HG03432 (cell line): ENCODE measurements at regions not wholly inside any gene's neighbourhood (a gene's known extent, or its start where the extent isn't known, plus 50 kb on each side); places are given as distances from the start of the nearest gene placed in this dataset.

Source experiments
- ATAC-seq: cut with Tn5 transposase; IDR thresholded peaks from one replicate; pipeline ENCODE4 v1.9.1; 2021; ENCODE audit warnings: mild to moderate bottlenecking, moderate library complexity; ENCODE audit not compliant: unreplicated experiment

- no peak for ATAC-seq
Measured at GRCh38 chr2:200171731-200172482, 134.6 kb upstream of the SPATS2L start.

GRCh38 chr2:200172521-200172920 lies 134.0 kb upstream of the SPATS2L start:
- ATAC-seq, result no peak

GRCh38 chr2:200172944-200173581 lies 133.4 kb upstream of the SPATS2L start:
- no peak for ATAC-seq

- no peak for ATAC-seq
Measured at GRCh38 chr2:200173691-200174090, 132.8 kb upstream of the SPATS2L start.

- no peak for ATAC-seq
Measured at GRCh38 chr2:200174433-200175216, 131.9 kb upstream of the SPATS2L start.

- ATAC-seq, result no peak
Measured at GRCh38 chr2:200177971-200178911, 128.3 kb upstream of the SPATS2L start.

GRCh38 chr2:200179151-200179550 lies 127.3 kb upstream of the SPATS2L start:
- no peak for ATAC-seq

GRCh38 chr2:200180943-200181342 lies 125.5 kb upstream of the SPATS2L start:
- ATAC-seq, result no peak

- no peak for ATAC-seq
Measured at GRCh38 chr2:200181755-200182154, 124.7 kb upstream of the SPATS2L start.

GRCh38 chr2:200184748-200185627 lies 121.5 kb upstream of the SPATS2L start:
- no peak for ATAC-seq

- no peak for ATAC-seq
Measured at GRCh38 chr2:200185628-200186000, 120.9 kb upstream of the SPATS2L start.

GRCh38 chr2:200186002-200186401 lies 120.5 kb upstream of the SPATS2L start:
- no peak for ATAC-seq

GRCh38 chr2:200188876-200189275 lies 117.6 kb upstream of the SPATS2L start:
- no peak for ATAC-seq

GRCh38 chr2:200189964-200190363 lies 116.5 kb upstream of the SPATS2L start:
- ATAC-seq, result no peak

GRCh38 chr2:200193331-200193730 lies 113.2 kb upstream of the SPATS2L start:
- no peak for ATAC-seq

GRCh38 chr2:200193791-200194190 lies 112.7 kb upstream of the SPATS2L start:
- peak; percentile 73 for ATAC-seq

GRCh38 chr2:200194746-200195145 lies 111.7 kb upstream of the SPATS2L start:
- no peak for ATAC-seq

- peak; percentile 67 for ATAC-seq
Measured at GRCh38 chr2:200199005-200199404, 107.5 kb upstream of the SPATS2L start.

GRCh38 chr2:200199576-200200263 lies 106.8 kb upstream of the SPATS2L start:
- peak; percentile 26 for ATAC-seq
